ENCODE measurements at regions not wholly inside any gene's neighbourhood (a gene's known extent, or its start where the extent isn't known, plus 50 kb on each side); places are given as distances from the start of the nearest gene placed in this dataset.

- DNase-seq (ENCODE audit: low read depth) = peak; percentile 45
- TF ChIP-seq CTCF (IDR thresholded peaks at IDR 0.05; ENCODE audit: insufficient read depth, low read length) = no peak
- no peak overlapping the region for H3K4me3 ChIP-seq (ENCODE audit: low read depth, low read length)
These were observed 155.4 kb downstream of the DIPK2A start for GRCh38 chr3:144127014-144127413.

- no peak overlapping the region for H3K4me3 ChIP-seq (ENCODE audit: low read depth, low read length)
- no peak for TF ChIP-seq CTCF (IDR thresholded peaks at IDR 0.05; ENCODE audit: insufficient read depth, low read length)
- DNase-seq (ENCODE audit: low read depth) = no peak
These were observed 156.1 kb downstream of the DIPK2A start for GRCh38 chr3:144127700-144128099.

- no peak overlapping the region for H3K4me3 ChIP-seq (ENCODE audit: low read depth, low read length)
- DNase-seq (ENCODE audit: low read depth) = no peak
- no peak for TF ChIP-seq CTCF (IDR thresholded peaks at IDR 0.05; ENCODE audit: insufficient read depth, low read length)
These were observed 156.7 kb downstream of the DIPK2A start for GRCh38 chr3:144128108-144128892.

GRCh38 chr3:144129536-144130214, 158.1 kb downstream of the DIPK2A start:
- no peak overlapping the region for H3K4me3 ChIP-seq (ENCODE audit: low read depth, low read length)
- no peak for DNase-seq (ENCODE audit: low read depth)
- no peak for TF ChIP-seq CTCF (IDR thresholded peaks at IDR 0.05; ENCODE audit: insufficient read depth, low read length)

GRCh38 chr3:144141074-144141473, 169.5 kb downstream of the DIPK2A start:
- no peak for DNase-seq (ENCODE audit: low read depth)
- no peak for TF ChIP-seq CTCF (IDR thresholded peaks at IDR 0.05; ENCODE audit: insufficient read depth, low read length)
- no peak overlapping the region for H3K4me3 ChIP-seq (ENCODE audit: low read depth, low read length)

GRCh38 chr3:144141496-144141895, 169.9 kb downstream of the DIPK2A start:
- TF ChIP-seq CTCF (IDR thresholded peaks at IDR 0.05; ENCODE audit: insufficient read depth, low read length) = no peak
- H3K4me3 ChIP-seq (ENCODE audit: low read depth, low read length) = no peak overlapping the region
- peak; percentile 34 for DNase-seq (ENCODE audit: low read depth)

Data from fibroblast of the aortic adventitia (primary cell).